Embryonic facial prominence (tissue), 1 donor: ENCODE measurements at regions not wholly inside any gene's neighbourhood (a gene's known extent, or its start where the extent isn't known, plus 50 kb on each side); places are given as distances from the start of the nearest gene placed in this dataset.

Experiments
- DNase-seq: peaks from one replicate; pipeline ENCODE4 v3.0.0-alpha.2; 2016; ENCODE audit errors: extremely low spot score

- no peak for DNase-seq
Measured at GRCh38 chr6:80550281-80550680, 443.8 kb downstream of the BCKDHB start.

- DNase-seq: no peak
Measured at GRCh38 chr6:80548532-80548931, 442.1 kb downstream of the BCKDHB start.

GRCh38 chr6:80547827-80548226 is 441.4 kb downstream of the BCKDHB start:
- no peak for DNase-seq

DNA sequence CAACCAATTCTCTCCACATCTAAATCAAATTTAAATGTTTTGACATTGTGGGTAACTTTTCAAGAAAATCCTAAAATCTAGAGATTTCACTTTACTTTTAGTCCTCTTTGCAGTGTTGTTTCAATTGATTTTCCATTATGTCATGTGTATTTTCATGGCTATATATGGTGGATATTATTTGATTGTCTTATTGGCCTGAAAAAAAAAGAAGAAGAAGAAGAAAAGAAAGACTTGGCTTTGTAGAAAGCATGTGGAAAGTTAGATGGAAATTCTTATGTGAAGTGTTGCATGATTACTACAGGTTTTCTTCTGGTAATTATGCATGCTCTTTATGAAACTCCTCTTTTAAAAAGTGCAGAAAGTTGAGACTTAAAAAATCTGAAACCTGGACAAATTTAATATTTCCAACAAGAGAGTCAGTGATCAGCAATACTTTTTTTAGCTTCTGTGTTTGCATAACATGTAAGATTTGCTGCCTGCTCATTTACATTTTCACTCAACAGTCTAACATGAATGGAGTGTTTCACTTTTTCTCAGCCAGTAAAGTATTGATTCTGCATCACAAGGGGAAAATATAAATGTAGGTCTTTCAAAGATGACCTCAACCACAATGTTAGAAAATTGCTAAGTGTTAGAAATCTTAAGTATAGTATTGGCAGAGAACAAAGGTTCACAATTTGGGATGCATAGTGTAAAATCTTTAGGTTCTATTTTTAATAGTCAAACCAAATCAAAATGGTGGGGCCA is 438.7 kb downstream of the BCKDHB start:
- DNase-seq: no peak

DNA sequence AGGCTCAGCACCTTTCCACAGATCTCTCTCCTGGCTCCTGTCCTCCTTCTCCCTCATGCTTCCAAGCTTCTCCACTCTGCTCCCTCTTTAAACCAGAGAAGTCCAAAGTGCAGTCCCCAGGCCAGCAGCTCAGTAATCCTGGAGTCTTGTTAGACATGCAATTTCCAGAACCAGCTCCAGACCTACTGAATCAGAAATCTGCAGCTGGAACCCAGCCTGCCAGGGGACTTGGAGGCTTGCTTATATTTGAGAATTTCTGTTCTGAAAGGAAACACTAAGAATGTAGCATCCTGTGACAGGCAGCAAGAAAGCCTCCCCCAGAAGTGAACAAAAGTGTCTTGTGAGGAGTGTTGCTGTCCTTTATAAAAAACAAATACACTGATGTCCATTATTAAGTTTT is 438.1 kb downstream of the BCKDHB start:
- no peak for DNase-seq

- no peak for DNase-seq
Measured at GRCh38 chr6:80543598-80544222, 437.2 kb downstream of the BCKDHB start.

- DNase-seq: no peak
Measured at GRCh38 chr6:80543151-80543550, 436.7 kb downstream of the BCKDHB start.

DNA sequence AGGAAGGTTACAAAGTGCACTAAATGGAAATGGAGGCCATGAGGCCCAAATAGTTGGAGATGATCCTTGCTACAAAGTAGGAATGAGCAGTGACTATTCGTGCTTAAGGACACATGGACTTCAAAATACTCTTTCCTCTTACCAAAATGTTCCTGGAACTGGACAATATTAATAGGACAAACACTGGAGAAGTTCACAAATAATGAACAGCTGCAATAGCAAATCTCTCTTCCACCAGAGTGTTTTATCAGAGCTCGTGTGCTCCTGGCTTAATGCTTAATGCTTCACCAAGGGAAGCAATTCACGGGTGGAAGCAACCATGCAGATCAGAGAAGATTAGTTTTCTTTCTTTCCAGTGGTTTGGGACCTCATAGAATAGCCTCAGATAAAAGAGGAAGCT is 435.4 kb downstream of the BCKDHB start:
- no peak for DNase-seq

- DNase-seq: no peak
Measured at GRCh38 chr6:80541181-80541580, 434.7 kb downstream of the BCKDHB start.

DNA sequence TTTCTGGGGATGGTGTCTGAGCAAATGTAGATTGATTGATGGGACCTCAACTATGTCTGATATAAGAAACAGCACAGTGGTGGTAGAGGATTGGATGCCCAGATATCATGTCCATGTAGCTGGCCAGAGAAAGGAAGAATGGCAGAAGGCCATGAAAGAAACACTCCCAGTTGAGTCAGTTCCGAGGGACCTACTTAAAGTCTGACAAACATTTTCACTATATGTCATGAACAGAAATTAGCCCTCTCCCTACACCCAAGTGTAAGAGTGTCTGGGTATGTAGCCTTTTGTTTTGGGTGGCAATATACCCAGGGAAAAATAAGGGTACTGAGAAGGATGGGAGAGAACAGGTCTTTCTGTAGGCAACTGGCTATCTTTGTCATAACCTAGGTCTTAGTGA is 434.2 kb downstream of the BCKDHB start:
- no peak for DNase-seq

DNA sequence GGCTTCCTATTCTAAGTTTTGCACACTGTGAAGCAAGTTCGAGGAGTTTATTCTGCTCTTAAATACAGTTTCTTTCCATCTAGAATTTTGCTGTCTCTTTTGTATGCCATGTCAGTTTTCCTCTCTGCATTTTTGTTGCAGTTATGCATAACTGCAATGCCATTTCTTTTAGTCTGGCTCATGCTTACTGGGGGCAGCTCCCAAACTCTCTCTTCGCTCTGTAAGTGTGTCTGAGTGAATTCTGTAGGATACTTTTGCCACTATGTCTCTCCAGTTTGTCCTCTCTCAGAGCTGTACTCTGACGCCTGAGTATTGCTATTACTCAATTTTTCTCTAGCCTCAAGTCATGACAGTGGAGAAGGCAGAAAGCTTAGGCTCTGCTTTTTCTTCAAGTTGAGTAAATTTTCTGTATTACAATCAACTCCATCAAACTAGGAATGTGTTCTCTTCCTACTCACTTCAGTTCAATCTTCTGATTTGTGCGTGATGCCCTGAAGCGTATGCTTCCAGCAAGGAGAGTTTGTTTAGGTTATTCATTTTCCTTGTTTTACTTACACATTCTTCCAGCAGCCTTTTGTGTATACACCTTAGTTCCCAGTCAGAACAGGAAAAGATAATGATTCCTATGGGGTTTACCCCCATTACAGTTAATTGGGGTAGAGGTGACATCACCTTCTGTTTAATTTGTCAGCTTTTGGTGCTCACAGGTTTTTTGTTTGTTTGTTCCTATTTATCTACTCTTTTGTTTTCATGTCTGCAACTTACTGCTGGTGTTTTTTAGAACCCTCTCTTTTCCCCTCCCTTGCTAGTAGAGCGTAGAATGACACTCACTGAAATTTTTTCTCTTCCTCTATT is 430.9 kb downstream of the BCKDHB start:
- no peak for DNase-seq

- no peak for DNase-seq
Measured at GRCh38 chr6:80535914-80536565, 429.6 kb downstream of the BCKDHB start.

DNA sequence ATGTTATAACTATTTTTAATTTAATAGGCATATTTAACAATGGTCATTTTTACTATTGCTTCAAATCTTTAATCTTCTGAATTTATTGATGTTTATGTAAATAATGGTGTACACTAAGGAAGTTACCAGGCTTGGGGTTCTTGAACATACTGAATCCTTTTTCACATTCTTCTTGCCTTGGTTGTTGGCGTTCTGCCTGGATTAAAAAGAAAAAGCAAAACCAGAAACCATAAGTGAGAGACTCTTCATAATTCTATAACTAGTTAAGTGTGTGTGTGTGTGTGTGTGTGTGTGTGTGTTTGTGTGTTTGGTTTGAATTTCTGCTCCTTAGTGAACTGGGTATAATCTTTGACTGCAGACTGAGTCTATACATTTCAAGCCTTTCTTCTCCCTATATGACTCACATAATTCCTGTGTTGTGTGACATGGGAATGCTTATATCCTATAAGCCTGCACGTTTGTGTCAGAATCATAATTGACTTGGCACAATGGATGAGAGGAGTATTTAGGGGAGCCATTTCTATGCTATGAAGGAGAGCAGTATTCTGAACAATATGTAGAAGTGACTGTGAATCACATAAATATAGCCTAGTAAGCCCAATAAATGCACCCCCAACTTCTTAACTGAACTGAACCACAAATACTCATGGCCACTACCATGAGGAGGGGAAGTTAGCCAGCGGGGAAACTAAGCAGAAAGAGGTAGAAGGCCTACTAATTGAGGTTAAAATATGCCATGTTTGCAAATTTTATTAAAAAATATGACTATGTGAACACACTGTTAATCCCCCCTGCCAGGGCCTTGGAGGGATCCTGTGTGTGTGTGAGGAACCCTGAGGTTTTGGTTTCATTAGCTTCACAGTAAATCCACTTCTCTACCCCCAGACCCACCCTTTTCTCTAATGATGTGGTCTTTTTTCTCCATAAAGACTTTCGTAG is 425.5 kb downstream of the BCKDHB start:
- DNase-seq: no peak

DNA sequence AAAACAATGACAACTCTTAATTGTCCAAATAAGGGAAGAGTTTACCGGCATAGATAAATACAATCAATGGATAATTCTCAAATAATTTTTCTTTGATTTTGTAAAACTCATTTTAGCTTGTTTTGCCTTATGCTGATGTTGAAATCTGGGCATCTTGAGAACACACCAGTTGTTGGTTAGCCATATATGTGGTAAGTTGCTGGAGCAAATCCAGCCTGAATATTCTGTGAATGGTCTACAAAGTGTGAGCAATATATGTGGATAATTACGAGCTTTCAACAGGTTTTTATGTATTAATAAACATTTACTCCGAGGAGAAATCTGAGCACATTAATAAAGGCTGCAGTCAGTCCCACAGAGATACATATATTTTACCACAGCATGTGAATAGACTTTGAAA is 423.6 kb downstream of the BCKDHB start:
- DNase-seq: no peak

- DNase-seq: no peak
Measured at GRCh38 chr6:80528115-80528514, 421.6 kb downstream of the BCKDHB start.

- no peak for DNase-seq
Measured at GRCh38 chr6:80527552-80528052, 421.1 kb downstream of the BCKDHB start.

- no peak for DNase-seq
Measured at GRCh38 chr6:80523531-80523997, 417.1 kb downstream of the BCKDHB start.

- DNase-seq: no peak
Measured at GRCh38 chr6:80523010-80523409, 416.5 kb downstream of the BCKDHB start.

GRCh38 chr6:80522576-80522975 is 416.1 kb downstream of the BCKDHB start:
- no peak for DNase-seq

DNA sequence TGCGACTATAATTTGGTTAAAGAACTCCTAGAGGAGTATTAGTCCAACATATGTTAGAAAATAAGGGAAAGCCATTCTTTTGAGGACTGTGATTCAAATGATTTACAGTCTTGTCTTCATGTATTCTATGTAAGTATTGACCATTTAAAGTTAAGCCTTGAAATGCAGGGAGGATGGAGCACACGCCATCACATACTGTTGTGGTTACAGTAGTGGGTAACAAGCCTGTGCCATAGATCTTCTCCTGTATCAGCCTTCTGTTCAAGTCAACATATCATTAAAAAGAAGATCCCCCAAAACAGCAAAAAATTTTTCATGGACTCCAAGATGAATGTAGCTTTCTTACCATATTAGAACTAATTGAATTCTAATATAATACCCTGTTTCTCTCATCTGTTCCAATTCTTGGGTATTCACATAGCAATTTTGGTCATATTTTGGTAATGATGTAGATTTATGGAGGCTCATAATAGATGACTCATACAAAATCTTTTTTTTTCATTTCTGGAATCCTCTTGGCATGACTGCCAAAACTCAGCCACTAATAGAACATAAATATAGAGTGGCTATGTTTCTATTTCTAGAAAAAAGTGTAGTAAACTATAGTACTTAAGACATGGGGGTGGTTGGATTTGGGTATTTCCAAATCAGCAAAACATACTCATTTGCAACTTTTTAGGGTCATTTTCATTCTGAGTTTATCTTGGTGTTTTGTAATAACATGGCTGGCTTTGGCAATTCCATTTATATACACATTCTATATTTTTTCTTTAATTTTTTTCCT is 413.5 kb downstream of the BCKDHB start:
- DNase-seq: no peak
